Heart left ventricle (tissue), 16 donors: ENCODE measurements at regions not wholly inside any gene's neighbourhood (a gene's known extent, or its start where the extent isn't known, plus 50 kb on each side); places are given as distances from the start of the nearest gene placed in this dataset.

ENCODE experiments used
- ATAC-seq, 4 donors: fragments of 200-7000 bp; cut with Tn5 transposase; one replicate each; pipeline ENCODE4 v1.9.1; 2020 to 2022; ENCODE audit warnings: moderate library complexity in 4 of 4, mild to moderate bottlenecking in 3 of 4, moderate number of reproducible peaks in 1 of 4
- DNase-seq, 5 donors: peaks; one replicate each; pipeline ENCODE4 v3.0.0-alpha.2; 2020
- H3K27ac ChIP-seq, 12 donors: fragments of 200-600 bp; sonication (generic) in 4 of 12; one replicate each; pipeline versions ENCODE4 v1.5.0 to v1.8.0; 2016 to 2022; ENCODE audit warnings: mild to moderate bottlenecking in 2 of 12
- H3K27me3 ChIP-seq, 9 donors: fragments of 200-600 bp; sonication (generic) in 2 of 9; one replicate each; pipeline versions ENCODE4 v1.5.1 to v1.8.0; 2016 to 2022; ENCODE audit warnings: mild to moderate bottlenecking in 3 of 9
- H3K36me3 ChIP-seq, 9 donors: fragments of 200-600 bp; sonication (generic) in 2 of 9; one replicate each; pipeline versions ENCODE4 v1.5.0 to v1.8.0; 2018 to 2022; ENCODE audit warnings: mild to moderate bottlenecking in 2 of 9
- H3K4me1 ChIP-seq, 12 donors: fragments of 200-600 bp; sonication (generic) in 4 of 12; one replicate each; pipeline versions ENCODE4 v1.5.0 to v1.8.0; 2016 to 2022; ENCODE audit warnings: mild to moderate bottlenecking in 3 of 12
- H3K4me3 ChIP-seq, 12 donors: fragments of 200-600 bp; sonication (generic) in 4 of 12; one replicate each; pipeline versions ENCODE4 v1.5.0 to v1.8.0; 2017 to 2022; ENCODE audit warnings: mild to moderate bottlenecking in 9 of 12, moderate library complexity in 4 of 12
- H3K9me3 ChIP-seq, 12 donors: fragments of 200-600 bp; sonication (generic) in 4 of 12; one replicate each; pipeline versions ENCODE4 v1.5.0 to v1.8.0; 2016 to 2022; ENCODE audit warnings: mild to moderate bottlenecking in 1 of 12
- POLR2A ChIP-seq, 2 donors: fragments of 450-650 bp; IDR thresholded peaks; one replicate each; pipeline ENCODE4 v1.6.1; 2017; ENCODE audit warnings: antibody characterized with exemption in 2 of 2, mild to moderate bottlenecking in 2 of 2, moderate library complexity in 2 of 2
- WGBS, 4 donors: extraction: QIAGEN DNeasy Blood & Tissue Kit in 2 of 4; methylation state at CpG; one replicate each; pipeline versions ENCODE4 v1.1.5 to v1.1.7; 2013 to 2018; 5-methylcytosine and 5-hydroxymethylcytosine counted together
- intact Hi-C, 10 donors: fragments of 100-400 bp; cut with DNase I; formaldehyde crosslinking; loops; one replicate each; pipeline versions ENCODE4 v1.11.1 to v1.14.2; 2022
- TF ChIP-seq, protein P1 (sequence below), 12 donors: fragments of 200-600 bp; sonication (generic) in 4 of 12; IDR thresholded peaks; one replicate each; pipeline versions ENCODE4 v1.5.0 to v1.8.0; 2018 to 2022; ENCODE audit warnings: antibody characterized with exemption in 12 of 12, mild to moderate bottlenecking in 5 of 12
- donor health status: ischemic (EF 13 %, LVEDD 7.1; RV severe dilation, severe dysfunction).
- donor health status: healthy with polysubstance abuse.
- donor health status: DM: no; HTN: yes; CAD: no.
- donor health status: DM: no; HTN: no; CAD: no.
- donor health status: ischemic (EF 25% LVEDD 6.9; RV normal size, moderate dysfunction).
- donor health status: ischemic (EF 25% LVEDD 5.7; RV mildly dilated, moderate dysfunction).
- donor health status: healthy.
- donor health status: DM: yes; HTN: yes; CAD: no.
- donor health status: ischemic (EF 35%, LVEDD 5.7; RV mildly dilated, moderate dysfunction).
- donor health status: nonischemic (EF 11% LVEDD 7.7; RV severe dilation, severe dysfunction).
- donor health status: DM: yes; HTN: yes; CAD: no.
- donor health status: PGD.
- donor health status: ischemic (EF 29% LVEDD 5.4; RV normal size, mild dysfunction).
- donor health status: nonischemic (EF 23%, LVEDD 6.1; RV moderate dilation, normal function).

- intact Hi-C loops: no loop called here
- DNase-seq: no peak
- no peaks in the 10 kb centered on the region for H3K36me3 ChIP-seq
Observed at GRCh38 chr15:95431518-95431917, 899.0 kb upstream of the NR2F2 start.

GRCh38 chr15:95432878-95433405 is 897.6 kb upstream of the NR2F2 start:
- no peak for DNase-seq
- Histone ChIP-seq H3K4me3 (no peak overlapping the region), H3K27me3 (no peaks in the 10 kb centered on the region), H3K36me3 (no peaks in the 10 kb centered on the region), H3K27ac (no peak overlapping the region), H3K4me1 (no peaks in the 10 kb centered on the region), H3K9me3 (no peaks in the 10 kb centered on the region)
- no peak for TF ChIP-seq POLR2A (IDR thresholded peaks at IDR 0.05)
- TF ChIP-seq, protein P1, sequence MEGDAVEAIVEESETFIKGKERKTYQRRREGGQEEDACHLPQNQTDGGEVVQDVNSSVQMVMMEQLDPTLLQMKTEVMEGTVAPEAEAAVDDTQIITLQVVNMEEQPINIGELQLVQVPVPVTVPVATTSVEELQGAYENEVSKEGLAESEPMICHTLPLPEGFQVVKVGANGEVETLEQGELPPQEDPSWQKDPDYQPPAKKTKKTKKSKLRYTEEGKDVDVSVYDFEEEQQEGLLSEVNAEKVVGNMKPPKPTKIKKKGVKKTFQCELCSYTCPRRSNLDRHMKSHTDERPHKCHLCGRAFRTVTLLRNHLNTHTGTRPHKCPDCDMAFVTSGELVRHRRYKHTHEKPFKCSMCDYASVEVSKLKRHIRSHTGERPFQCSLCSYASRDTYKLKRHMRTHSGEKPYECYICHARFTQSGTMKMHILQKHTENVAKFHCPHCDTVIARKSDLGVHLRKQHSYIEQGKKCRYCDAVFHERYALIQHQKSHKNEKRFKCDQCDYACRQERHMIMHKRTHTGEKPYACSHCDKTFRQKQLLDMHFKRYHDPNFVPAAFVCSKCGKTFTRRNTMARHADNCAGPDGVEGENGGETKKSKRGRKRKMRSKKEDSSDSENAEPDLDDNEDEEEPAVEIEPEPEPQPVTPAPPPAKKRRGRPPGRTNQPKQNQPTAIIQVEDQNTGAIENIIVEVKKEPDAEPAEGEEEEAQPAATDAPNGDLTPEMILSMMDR (IDR thresholded peaks at IDR 0.05): no peak
- 54 to 58% (median 58%) methylated on average over 2 of the region's 2 CpGs for WGBS, 4 donors
- intact Hi-C loops: no loop called here
- ATAC-seq: no peak

More at GRCh38 chr15:95431518-95431917, 899.0 kb upstream of the NR2F2 start:
- WGBS, 4 donors: 93 to 96% (median 95%) methylated on average over 1 of the region's 1 CpG
- no peak for ATAC-seq
- TF ChIP-seq, protein P1 (IDR thresholded peaks at IDR 0.05): no peak
- TF ChIP-seq POLR2A (IDR thresholded peaks at IDR 0.05): no peak
- Histone ChIP-seq H3K27ac (no peak overlapping the region), H3K4me1 (no peaks in the 10 kb centered on the region), H3K9me3 (peaks cover 0 to 6% (median 2%) of the 10 kb centered on the region in 12 donors), H3K4me3 (no peak overlapping the region), H3K27me3 (no peaks in the 10 kb centered on the region)

DNA sequence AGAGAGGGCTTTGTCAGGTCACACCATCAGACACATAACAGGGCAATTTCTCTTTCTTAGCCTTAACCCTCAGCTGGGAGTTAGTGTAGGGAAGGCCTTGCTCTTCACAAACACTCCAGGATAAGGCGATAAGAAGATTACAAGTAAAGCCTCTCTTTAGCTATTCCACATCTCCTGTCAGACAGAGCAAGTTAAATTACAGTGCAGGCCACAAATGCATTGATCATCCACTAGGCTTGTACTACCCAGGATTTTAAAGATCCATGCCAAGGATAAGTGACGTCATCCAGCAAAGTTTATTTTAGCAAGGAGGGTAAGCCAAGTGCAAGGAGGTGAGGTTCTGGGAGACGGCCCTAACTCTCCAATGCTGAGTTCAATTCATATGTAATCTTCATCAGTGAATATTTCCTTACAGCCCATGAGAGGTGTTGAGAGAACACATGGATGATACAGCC is 890.6 kb upstream of the NR2F2 start:
- TF ChIP-seq POLR2A (IDR thresholded peaks at IDR 0.05): no peak
- TF ChIP-seq, protein P1 (IDR thresholded peaks at IDR 0.05): no peak

GRCh38 chr15:95440712-95441111 is 889.8 kb upstream of the NR2F2 start:
- TF ChIP-seq, protein P1 (IDR thresholded peaks at IDR 0.05): no peak
- no peak for TF ChIP-seq POLR2A (IDR thresholded peaks at IDR 0.05)
- H3K36me3 ChIP-seq: no peaks in the 10 kb centered on the region
- H3K4me1 ChIP-seq: peaks cover 0 to 14% (median 0%) of the 10 kb centered on the region in 12 donors
- DNase-seq: peak; percentile 42 to 56 (median 46)
- no peaks in the 10 kb centered on the region for H3K27me3 ChIP-seq
- no peaks in the 10 kb centered on the region for H3K9me3 ChIP-seq
- intact Hi-C loops: no loop called here
- WGBS, 4 donors: 46 to 56% (median 47%) methylated on average over 6 of the region's 6 CpGs
- H3K27ac ChIP-seq: peak overlapping the region in 9 of 12 donors; percentile 7 to 70 (median 55)
- ATAC-seq: peak in 2 of 4 donors; percentile 50 to 65
- no peak overlapping the region for H3K4me3 ChIP-seq

More for the DNA sequence above, 890.6 kb upstream of the NR2F2 start:
- H3K27ac ChIP-seq: peak overlapping the region in 10 of 12 donors; percentile 1 to 70 (median 34)
- intact Hi-C loops: no loop called here
- 66 to 78% (median 73%) methylated on average over 3 of the region's 3 CpGs for WGBS, 4 donors
- no peak for DNase-seq
- H3K9me3 ChIP-seq: no peaks in the 10 kb centered on the region
- ATAC-seq: no peak
- H3K27me3 ChIP-seq: no peaks in the 10 kb centered on the region
- H3K4me3 ChIP-seq: no peak overlapping the region
- H3K4me1 ChIP-seq: peaks cover 0 to 14% (median 0%) of the 10 kb centered on the region in 12 donors
- H3K36me3 ChIP-seq: no peaks in the 10 kb centered on the region
